Fibroblast of upper back skin (primary cell): ENCODE measurements at regions not wholly inside any gene's neighbourhood (a gene's known extent, or its start where the extent isn't known, plus 50 kb on each side); places are given as distances from the start of the nearest gene placed in this dataset.
A peak's percentile ranks its signal among the peaks of the same experiment; 100 is the strongest.
"Not testable (repeated sequence)": the region's sequence is repeated elsewhere in the genome, so short reads cannot be mapped to it uniquely, and the experiment has no call there.

Experiments used
- DNase-seq: peaks from one replicate; pipeline ENCODE4 v3.0.0-alpha.2; 2013

DNA sequence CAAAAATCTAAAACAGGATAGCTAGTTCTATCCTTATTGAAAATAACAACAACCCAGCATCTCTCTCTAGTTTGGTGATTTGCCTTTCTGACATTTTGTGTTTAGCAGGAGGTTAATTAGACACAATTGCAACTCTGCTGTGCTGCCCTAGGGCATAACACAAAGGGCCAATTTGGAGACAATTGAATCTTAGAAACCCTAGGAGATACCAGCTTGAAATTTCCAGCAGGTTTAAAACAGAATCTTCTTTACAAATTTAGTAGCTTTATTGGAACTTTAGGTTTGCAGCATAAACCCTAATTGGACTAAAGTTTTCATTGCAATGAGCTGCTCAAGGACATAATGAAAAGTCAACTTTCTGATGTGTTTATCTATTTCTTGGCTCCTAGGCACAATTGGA is 166.7 kb upstream of the FER start:
- no peak for DNase-seq

- no peak for DNase-seq
These were observed 168.5 kb upstream of the FER start for GRCh38 chr5:108579236-108579635.

DNA sequence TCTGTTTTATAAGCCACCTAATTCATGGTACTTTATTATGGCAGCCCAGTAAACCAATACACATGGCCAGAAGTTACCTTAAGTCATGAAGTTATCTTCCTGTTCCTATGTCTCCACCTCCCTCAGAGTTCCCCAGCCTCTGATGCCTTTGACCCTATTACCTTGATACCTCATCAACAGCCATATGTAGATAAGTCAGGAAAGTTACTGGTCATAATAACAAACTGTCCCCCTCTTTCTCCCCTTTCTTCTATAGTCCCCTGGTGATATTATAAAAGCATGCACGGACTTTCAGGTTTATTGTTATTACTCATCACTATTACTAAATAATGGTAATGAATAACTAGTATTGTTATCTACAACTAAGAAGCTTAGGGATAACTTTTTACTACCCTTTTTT is 168.9 kb upstream of the FER start:
- DNase-seq = no peak

DNA sequence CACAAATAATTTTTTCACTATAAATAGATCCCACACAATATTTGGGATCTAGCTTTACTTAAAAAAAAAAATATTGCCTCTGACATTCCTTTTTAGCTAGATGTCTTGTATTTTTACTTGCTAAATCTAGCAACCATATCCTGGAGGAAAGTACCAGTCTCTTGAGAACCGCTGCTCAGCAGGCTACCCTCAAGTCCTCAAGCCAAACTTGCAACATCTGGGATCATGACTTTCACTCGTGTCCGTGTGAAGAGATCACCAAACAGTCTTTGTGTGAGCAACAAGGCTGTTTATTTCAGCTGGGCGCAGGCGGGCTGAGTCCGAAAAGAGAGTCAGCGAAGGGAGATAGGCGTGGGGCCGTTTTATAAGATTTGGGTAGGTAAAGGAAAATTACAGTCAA is 180.3 kb upstream of the FER start:
- DNase-seq = no peak

DNA sequence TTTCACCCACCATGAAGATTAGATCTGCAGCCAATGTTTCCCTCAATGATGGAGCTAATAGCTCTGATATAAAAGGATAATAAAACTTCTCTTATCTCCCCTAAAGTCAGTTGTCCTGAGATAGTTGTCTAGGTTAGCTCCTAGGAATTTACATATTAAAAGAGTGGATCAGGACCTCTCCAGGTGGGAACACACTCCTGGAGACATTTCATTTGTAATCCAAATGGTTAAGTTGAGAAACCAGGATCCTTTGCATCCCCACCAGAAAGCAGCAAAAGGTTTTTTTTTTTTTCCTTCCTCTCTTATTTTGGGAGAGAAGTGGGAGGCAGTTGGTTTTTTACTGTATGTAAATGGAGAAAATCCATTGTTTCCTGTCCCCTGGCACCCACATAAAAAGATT is 182.5 kb upstream of the FBXL17 start:
- no peak for DNase-seq

GRCh38 chr5:108562205-108562454 is 180.2 kb upstream of the FBXL17 start:
- DNase-seq = no peak

DNA sequence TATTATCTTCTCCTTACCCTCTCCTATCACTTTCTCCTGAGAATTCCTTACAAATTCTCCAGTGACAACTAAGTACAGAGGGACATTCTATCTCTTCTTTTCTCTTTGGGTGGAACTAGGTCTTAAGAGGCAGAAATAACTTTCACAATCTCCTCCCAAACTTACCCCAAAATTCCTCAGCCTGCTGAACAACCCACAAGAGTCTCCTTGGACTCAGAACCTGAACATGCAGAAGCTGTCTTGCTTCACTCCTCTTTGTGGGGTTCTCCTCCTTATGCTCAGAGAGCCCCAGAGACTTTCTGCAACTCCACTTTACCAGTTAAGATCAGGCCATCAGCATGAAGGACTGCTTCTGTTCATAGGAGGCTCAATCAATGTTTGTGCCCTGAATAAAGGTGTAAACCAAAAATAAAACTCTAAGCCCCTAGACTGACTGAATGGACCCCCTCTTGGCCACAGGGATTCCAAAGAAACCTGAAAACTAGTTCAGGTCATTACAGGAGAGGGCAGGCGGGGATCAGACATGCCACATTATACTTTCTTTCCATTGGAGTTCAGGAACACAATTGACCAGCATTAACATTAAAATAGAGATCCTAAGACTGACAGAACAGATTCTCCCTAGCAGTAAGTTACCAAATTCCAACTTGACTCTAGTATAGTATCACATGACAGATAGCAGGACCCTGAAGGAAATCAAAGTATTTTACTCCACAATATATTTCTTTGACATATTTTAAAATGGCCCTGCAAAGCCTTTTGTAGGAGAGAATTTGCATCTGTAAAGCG is 179.7 kb upstream of the FBXL17 start:
- DNase-seq = peak; percentile 44

DNA sequence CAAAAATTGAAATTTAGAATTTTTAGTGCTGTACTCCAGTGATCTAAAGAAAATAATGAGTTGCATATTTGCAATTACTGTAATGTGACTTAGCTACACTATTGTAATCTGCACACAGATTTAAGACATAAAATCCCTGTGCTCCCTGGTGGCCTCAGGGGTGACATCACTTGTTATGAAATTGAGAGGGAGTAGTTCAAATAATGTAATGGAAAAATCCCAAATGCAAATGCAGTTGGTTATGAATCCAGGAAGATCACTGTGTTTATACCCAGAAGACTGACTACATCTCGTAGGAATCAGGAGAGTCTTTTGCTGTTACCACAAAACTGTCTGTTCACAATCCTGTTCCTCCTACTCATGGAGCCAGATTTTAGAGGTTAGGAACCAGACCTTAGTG is 178.7 kb upstream of the FBXL17 start:
- DNase-seq = peak; percentile 92

- no peak for DNase-seq
These were observed 178.3 kb upstream of the FBXL17 start for GRCh38 chr5:108560166-108560565.

- DNase-seq = not testable (repeated sequence)
These were observed 176.9 kb upstream of the FBXL17 start for GRCh38 chr5:108558840-108559239.

DNA sequence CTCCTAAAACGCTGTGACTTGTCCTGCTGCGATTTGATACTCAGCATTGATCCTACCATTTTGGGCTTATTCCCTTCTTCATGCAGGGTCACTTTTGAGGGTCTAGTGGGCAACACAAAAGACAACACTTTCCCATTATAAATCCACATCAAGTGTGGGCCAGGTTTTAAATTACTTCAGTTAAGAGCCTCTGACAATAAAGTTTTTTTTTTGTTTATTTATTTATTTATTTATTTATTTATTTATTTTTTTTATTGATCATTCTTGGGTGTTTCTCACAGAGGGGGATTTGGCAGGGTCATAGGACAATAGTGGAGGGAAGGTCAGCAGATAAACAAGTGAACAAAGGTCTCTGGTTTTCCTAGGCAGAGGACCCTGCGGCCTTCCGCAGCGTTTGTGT is 176.2 kb upstream of the FBXL17 start:
- DNase-seq = not testable (repeated sequence)

DNA sequence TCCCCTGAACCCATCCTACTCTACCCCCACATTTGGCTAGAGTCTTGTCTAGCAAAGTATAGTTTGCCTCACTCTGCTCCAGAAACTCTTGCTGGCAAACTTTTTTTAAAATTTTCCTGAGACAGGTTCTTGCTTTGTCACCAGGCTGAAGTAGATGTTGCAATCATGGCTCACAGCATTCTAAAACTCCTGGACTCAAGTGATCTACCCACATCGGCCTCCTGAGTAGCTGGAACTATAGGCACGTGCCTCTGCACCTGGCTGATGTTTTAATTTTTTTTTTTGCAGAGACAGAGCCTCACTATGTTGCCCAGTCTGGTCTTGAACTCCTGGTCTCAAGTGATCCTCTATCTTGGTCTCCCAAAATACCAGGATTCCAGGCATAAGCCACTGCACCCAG is 175.8 kb upstream of the FBXL17 start:
- DNase-seq = no peak

DNA sequence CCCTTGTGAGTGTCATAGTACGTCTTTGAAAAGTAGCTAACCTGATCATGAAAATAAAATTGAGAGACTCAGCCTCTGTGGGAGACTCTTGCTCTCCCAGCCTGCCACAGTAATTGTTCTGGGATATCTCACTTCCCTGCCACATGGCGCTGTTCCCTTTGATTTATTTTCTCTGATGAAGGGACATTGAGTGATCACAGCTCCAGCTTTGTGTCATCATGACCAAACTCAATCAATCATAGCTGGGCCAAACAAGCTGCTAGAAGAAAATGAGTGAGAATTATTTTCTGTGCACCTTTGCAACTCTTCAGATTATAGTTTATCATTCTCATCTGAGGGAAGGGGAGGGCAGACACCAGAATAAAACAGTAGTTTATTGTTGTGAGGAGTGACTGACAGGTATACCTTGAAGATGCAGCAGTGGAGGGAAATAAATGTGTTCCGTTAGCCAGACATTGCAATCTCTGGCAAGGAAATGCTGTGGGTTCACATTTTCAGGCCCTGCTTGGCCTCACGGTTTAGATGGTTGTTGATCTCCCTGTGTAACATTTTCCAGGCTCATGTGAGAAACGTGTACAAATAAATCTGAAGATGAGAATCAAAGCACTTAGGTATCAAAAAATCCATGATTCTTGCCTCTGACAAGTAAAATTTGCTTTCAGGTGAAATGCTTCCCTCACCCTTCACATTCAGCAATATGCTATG is 174.7 kb upstream of the FBXL17 start:
- DNase-seq = no peak

- DNase-seq = no peak
These were observed 167.0 kb upstream of the FBXL17 start for GRCh38 chr5:108548684-108549596.

DNA sequence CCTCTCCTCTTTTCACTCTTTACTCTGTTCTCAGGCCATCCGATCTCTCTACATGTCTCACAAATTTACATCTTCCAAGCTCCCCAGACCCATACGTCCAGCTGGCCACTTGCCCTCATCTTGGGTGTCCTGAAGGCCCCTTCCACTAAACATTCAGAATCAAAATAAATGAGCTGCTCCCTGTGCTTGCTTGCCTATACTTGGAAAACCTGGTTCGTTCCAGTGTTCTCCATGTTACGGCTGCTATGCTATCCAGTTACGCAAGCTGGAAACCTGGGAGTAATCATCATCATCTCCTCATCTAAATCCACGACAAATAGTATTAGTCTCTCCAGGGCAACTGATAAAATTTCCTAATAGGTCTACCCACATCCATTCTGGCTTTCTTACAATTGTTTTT is 165.0 kb upstream of the FBXL17 start:
- peak; percentile 38 for DNase-seq

- DNase-seq = no peak
These were observed 163.4 kb upstream of the FBXL17 start for GRCh38 chr5:108545301-108545700.

GRCh38 chr5:108543486-108543885 is 161.6 kb upstream of the FBXL17 start:
- DNase-seq = no peak

DNA sequence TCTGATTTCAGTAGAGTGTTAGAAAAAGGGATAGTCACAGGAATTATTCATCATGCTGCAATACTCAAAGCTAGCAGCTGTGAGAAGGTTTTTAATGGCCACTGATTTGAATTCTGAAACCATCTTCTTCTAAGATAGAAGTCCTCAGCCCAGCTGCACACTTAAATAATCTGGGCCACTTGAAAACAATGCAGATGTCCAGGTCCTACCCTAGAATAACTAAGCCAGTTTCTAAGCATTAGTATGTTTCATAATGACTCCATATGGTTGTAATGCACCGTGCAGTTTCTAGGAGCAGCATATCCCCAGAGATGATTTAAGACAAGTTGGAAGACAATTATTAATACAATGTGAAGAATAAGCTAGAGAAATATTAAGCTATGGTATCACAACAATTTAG is 159.9 kb upstream of the FBXL17 start:
- DNase-seq = no peak

- no peak for DNase-seq
These were observed 154.4 kb upstream of the FBXL17 start for GRCh38 chr5:108536321-108536720.

DNA sequence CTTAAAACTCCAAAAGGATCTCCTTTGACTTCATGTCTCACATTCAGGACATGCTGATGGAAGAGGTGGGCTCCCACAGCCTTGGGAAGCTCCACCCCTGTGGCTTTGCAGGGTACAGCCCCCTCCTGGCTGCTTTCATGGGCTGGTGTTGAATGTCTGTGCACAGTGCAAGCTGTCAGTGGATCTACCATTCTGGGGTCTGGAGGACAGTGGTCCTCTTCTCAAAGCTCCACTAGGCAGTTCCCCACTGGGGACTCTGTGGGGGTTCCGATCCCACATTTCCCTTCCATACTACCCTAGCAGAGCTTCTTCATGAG is 150.2 kb upstream of the FBXL17 start:
- not testable (repeated sequence) for DNase-seq

DNA sequence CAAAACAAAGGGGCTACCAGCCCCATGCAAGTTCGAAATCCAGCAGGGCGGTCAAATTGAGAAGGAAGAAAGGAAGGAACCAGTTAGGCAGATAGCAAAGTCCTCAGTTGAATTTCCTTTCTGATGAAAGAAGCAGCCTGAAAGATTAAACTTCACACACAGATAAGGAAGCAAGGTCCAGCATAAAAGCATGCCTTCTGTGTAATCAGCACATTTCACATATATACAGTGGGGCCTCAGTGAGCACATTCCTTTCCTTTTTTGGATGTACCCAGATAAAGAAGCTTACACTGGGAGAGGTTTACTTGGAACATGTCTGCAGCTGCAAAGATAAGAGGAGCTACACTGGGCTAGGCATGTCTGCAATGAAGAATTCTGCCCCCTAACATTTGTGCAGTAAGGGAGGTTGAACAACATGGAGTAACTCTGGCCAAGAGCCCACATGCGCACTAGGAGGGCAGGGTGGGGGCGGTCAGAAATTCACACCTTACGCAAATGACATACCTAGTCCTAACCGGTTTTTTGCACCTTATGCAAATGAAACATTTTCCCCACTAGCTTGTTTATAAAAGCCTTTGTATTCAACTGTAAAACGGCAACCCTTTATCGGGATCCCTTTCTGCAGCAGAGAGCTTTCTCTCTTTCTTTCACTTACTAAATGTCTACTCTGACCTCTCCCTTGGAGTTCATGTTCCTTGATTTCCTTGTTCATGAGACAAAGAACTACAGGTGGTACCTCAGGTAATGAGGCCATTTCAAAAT is 149.7 kb upstream of the FBXL17 start:
- peak; percentile 65 for DNase-seq

DNA sequence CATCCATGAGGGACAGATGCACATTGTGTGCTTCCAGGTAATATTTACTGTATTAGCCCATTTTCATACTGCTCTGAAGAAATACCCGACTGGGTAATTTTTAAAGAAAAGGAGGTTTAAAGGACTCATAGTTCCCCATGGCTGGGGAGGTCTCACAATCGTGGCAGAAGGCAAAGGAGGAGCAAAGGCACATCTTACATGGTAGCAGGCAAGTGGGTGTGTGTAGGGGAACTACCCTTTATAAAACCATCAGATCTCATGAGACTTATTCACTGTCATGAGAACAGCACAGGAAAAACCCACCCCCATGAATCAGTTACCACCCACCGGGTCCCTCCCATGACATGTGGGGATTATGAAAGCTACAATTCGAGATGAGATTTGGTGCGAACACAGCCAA is 148.8 kb upstream of the FBXL17 start:
- no peak for DNase-seq

DNA sequence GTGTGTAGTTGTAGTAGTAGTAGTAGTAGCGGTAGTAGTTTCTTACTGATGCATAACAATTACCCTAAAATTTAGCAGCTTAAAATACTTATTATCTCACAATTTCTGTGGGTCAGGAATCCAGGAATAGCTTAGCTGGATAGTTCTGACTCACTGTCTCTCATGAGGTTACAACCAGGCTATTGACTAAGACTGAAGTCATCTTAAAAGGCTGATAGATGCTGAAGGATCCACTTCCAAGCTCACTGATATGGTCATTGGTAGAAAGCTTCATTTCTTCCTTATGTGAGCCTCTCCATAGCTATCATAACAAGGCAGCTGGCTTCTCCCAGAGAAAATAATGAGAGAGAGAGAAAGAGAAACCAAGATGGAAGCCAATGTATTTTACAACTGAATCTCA is 147.5 kb upstream of the FBXL17 start:
- peak; percentile 66 for DNase-seq
